ENCODE measurements at regions not wholly inside any gene's neighbourhood (a gene's known extent, or its start where the extent isn't known, plus 50 kb on each side); places are given as distances from the start of the nearest gene placed in this dataset.

DNA sequence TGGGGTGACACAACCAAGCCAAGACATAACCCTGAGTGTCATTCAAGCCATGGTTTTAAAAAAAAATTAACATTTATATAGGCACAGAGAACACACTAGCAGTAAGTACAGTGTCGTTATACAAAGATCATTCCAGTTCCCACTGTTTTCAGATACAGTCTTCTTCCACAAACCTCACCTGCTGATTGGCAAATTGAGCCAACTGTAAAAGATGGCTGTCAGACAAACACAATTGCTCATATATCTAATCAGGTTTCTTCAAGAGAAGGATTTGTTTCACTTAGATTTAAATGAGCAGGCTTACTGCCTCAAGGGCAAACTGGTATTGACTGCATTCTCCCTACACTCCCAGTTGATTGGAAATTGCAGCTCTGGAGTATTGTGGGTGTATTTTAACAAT, 308.9 kb downstream of the RBM26 start:
- Histone ChIP-seq H3K27me3 (ENCODE audit: low read depth, low read length) (no peaks in the 10 kb centered on the region), H3K79me2 (ENCODE audit: low read length) (no peaks in the 10 kb centered on the region), H3K4me1 (ENCODE audit: low read length) (no peaks in the 10 kb centered on the region), H3K27ac (ENCODE audit: low read length) (no peak overlapping the region), H3K9me3 (ENCODE audit: insufficient read depth, low read length) (no peaks in the 10 kb centered on the region), H2AFZ (ENCODE audit: low read depth, low read length) (no peak overlapping the region), H3K4me2 (ENCODE audit: low read length) (no peak overlapping the region), H3K36me3 (replicated peaks; ENCODE audit: low read depth, low read length) (no peaks in the 10 kb centered on the region), H4K20me1 (ENCODE audit: insufficient read depth, low read length) (no peaks in the 10 kb centered on the region), H3K4me3 (ENCODE audit: low read length) (no peak overlapping the region), H3K9ac (ENCODE audit: low read length) (no peak overlapping the region)
- TF ChIP-seq, protein P1, sequence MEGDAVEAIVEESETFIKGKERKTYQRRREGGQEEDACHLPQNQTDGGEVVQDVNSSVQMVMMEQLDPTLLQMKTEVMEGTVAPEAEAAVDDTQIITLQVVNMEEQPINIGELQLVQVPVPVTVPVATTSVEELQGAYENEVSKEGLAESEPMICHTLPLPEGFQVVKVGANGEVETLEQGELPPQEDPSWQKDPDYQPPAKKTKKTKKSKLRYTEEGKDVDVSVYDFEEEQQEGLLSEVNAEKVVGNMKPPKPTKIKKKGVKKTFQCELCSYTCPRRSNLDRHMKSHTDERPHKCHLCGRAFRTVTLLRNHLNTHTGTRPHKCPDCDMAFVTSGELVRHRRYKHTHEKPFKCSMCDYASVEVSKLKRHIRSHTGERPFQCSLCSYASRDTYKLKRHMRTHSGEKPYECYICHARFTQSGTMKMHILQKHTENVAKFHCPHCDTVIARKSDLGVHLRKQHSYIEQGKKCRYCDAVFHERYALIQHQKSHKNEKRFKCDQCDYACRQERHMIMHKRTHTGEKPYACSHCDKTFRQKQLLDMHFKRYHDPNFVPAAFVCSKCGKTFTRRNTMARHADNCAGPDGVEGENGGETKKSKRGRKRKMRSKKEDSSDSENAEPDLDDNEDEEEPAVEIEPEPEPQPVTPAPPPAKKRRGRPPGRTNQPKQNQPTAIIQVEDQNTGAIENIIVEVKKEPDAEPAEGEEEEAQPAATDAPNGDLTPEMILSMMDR (IDR thresholded peaks at IDR 0.05; ENCODE audit: low read depth, low read length) = no peak
- no peak for TF ChIP-seq EZH2phosphoT487 (IDR thresholded peaks at IDR 0.05; ENCODE audit: low read depth)

DNA sequence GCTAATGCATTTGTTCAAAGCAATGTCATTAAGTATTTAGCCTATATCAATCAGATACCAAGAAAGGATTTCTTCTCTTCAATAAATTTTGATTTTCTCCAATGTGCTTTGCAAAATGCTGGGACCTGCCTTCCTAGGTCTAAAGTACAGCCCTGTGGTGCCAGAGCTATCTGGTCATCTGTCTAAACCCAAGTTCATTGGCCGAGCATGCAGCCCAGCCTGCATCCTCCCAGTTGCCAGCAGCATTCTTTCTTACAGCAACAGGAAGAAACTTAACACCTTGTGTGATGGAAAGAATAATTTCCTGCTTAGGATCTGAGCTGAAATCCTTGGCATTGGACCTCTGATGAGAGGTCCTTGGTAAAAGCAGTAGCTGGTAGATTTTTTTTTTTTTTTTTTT, 310.0 kb downstream of the RBM26 start:
- Histone ChIP-seq H4K20me1 (ENCODE audit: insufficient read depth, low read length) (no peaks in the 10 kb centered on the region), H3K79me2 (ENCODE audit: low read length) (no peaks in the 10 kb centered on the region), H3K4me1 (ENCODE audit: low read length) (no peaks in the 10 kb centered on the region), H3K4me3 (ENCODE audit: low read length) (no peak overlapping the region), H3K4me2 (ENCODE audit: low read length) (no peak overlapping the region), H3K27ac (ENCODE audit: low read length) (no peak overlapping the region), H2AFZ (ENCODE audit: low read depth, low read length) (no peak overlapping the region), H3K36me3 (replicated peaks; ENCODE audit: low read depth, low read length) (no peaks in the 10 kb centered on the region), H3K9ac (ENCODE audit: low read length) (no peak overlapping the region), H3K27me3 (ENCODE audit: low read depth, low read length) (no peaks in the 10 kb centered on the region), H3K9me3 (ENCODE audit: insufficient read depth, low read length) (no peaks in the 10 kb centered on the region)
- TF ChIP-seq EZH2phosphoT487 (IDR thresholded peaks at IDR 0.05; ENCODE audit: low read depth) = no peak
- TF ChIP-seq, protein P1 (IDR thresholded peaks at IDR 0.05; ENCODE audit: low read depth, low read length) = no peak

DNA sequence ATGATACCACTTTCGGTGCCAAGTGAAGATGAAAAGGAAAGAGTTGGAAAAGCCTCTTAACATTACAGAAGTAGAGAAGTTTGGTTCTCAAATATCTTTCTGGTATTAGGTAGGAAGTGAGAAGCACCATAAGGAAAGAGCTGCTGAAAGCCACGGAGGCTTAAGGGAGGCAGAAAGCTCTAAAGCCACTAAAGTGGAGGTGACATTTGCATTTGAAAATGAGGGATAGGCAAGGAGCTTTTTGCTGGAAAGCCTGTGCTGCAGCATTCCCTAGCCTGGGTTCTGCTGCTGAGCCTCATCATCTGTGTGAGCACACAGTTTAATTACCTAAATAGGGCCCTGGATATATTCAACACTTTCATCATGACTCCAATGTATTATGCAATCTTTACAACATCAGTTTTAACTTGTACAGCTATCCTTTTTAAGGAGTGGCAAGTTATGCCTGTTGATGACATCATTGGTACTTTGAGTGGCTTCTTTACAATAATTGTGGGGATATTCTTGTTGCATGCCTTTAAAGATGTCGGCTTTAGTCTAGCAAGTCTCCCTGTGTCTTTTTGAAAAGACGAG, 315.4 kb downstream of the RBM26 start:
- Histone ChIP-seq H3K4me1 (ENCODE audit: low read length) (no peaks in the 10 kb centered on the region), H3K4me2 (ENCODE audit: low read length) (no peak overlapping the region), H3K27me3 (ENCODE audit: low read depth, low read length) (no peaks in the 10 kb centered on the region), H3K36me3 (replicated peaks; ENCODE audit: low read depth, low read length) (no peaks in the 10 kb centered on the region), H2AFZ (ENCODE audit: low read depth, low read length) (no peak overlapping the region), H4K20me1 (ENCODE audit: insufficient read depth, low read length) (no peaks in the 10 kb centered on the region), H3K9me3 (ENCODE audit: insufficient read depth, low read length) (no peaks in the 10 kb centered on the region), H3K79me2 (ENCODE audit: low read length) (no peaks in the 10 kb centered on the region), H3K27ac (ENCODE audit: low read length) (no peak overlapping the region), H3K9ac (ENCODE audit: low read length) (no peak overlapping the region), H3K4me3 (ENCODE audit: low read length) (no peak overlapping the region)
- TF ChIP-seq, protein P1 (IDR thresholded peaks at IDR 0.05; ENCODE audit: low read depth, low read length) = no peak
- TF ChIP-seq EZH2phosphoT487 (IDR thresholded peaks at IDR 0.05; ENCODE audit: low read depth) = no peak

DNA sequence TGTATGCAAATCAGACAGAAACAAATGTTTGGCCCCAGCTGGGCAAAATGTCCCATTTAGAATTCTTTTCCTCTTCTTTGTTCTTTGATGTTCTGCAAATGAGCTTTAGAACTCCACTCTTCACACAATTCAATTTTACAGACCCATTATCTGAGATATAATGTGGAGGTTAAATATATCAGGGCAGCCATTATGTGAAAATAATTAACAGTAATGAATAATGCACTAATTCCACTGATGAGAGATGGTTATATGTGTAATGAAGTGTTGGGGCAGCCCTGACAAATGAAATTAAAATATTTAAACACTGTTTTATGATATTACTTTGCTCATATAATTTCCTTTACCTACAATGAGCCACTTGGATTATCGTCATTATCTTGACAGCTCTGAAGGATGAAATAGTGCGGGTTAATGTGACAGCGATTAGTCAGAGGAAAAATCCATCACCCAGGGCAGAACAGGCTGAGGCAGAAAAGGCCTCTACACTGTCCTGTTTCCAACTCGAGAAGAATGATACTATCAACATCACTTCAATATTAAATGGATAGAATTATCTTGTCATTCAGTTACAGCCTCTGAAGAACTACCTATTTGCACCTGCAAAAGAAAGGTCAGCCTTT, 321.1 kb downstream of the RBM26 start:
- H3K79me2 ChIP-seq (ENCODE audit: low read length) = no peaks in the 10 kb centered on the region
- H3K27ac ChIP-seq (ENCODE audit: low read length) = no peak overlapping the region
- no peak overlapping the region for H3K4me3 ChIP-seq (ENCODE audit: low read length)
- no peak overlapping the region for H3K4me2 ChIP-seq (ENCODE audit: low read length)
- no peaks in the 10 kb centered on the region for H3K4me1 ChIP-seq (ENCODE audit: low read length)
- H4K20me1 ChIP-seq (ENCODE audit: insufficient read depth, low read length) = no peaks in the 10 kb centered on the region
- H2AFZ ChIP-seq (ENCODE audit: low read depth, low read length) = no peak overlapping the region
- no peak overlapping the region for H3K9ac ChIP-seq (ENCODE audit: low read length)
- TF ChIP-seq, protein P1 (IDR thresholded peaks at IDR 0.05; ENCODE audit: low read depth, low read length) = no peak
- TF ChIP-seq EZH2phosphoT487 (IDR thresholded peaks at IDR 0.05; ENCODE audit: low read depth) = no peak
- H3K9me3 ChIP-seq (ENCODE audit: insufficient read depth, low read length) = no peaks in the 10 kb centered on the region
- H3K36me3 ChIP-seq (replicated peaks; ENCODE audit: low read depth, low read length) = no peaks in the 10 kb centered on the region
- no peaks in the 10 kb centered on the region for H3K27me3 ChIP-seq (ENCODE audit: low read depth, low read length)

All from OCI-LY3 (cell line).